ENCODE measurements at regions not wholly inside any gene's neighbourhood (a gene's known extent, or its start where the extent isn't known, plus 50 kb on each side); places are given as distances from the start of the nearest gene placed in this dataset.

- DNase-seq, result no peak
These were observed 138.8 kb downstream of the GABRG1 start for GRCh38 chr4:45985038-45985437.

GRCh38 chr4:45971108-45971507 is 152.7 kb downstream of the GABRG1 start:
- DNase-seq, result no peak

- no peak for DNase-seq
These were observed 166.5 kb downstream of the GABRG1 start for GRCh38 chr4:45957353-45957752.

GRCh38 chr4:45954276-45954675 is 169.6 kb downstream of the GABRG1 start:
- DNase-seq, result no peak

- DNase-seq, result no peak
These were observed 172.7 kb downstream of the GABRG1 start for GRCh38 chr4:45951153-45951552.

GRCh38 chr4:45946699-45947098 is 177.2 kb downstream of the GABRG1 start:
- DNase-seq, result no peak

GRCh38 chr4:45944000-45944399 is 179.9 kb downstream of the GABRG1 start:
- DNase-seq, result no peak

GRCh38 chr4:45939056-45939455 is 184.8 kb downstream of the GABRG1 start:
- DNase-seq, result no peak

- no peak for DNase-seq
These were observed 192.7 kb downstream of the GABRG1 start for GRCh38 chr4:45931154-45931553.

GRCh38 chr4:45927641-45928040 is 196.2 kb downstream of the GABRG1 start:
- DNase-seq, result no peak

GRCh38 chr4:45925809-45926208 is 198.0 kb downstream of the GABRG1 start:
- no peak for DNase-seq

GRCh38 chr4:45920861-45921260 is 203.0 kb downstream of the GABRG1 start:
- DNase-seq, result no peak

GRCh38 chr4:45910511-45910910 is 213.3 kb downstream of the GABRG1 start:
- DNase-seq, result no peak

- no peak for DNase-seq
These were observed 225.8 kb downstream of the GABRG1 start for GRCh38 chr4:45897946-45898585.

- DNase-seq, result no peak
These were observed 240.4 kb downstream of the GABRG1 start for GRCh38 chr4:45883421-45883820.

GRCh38 chr4:45876235-45876890 is 247.5 kb downstream of the GABRG1 start:
- no peak for DNase-seq

- DNase-seq, result no peak
These were observed 254.7 kb downstream of the GABRG1 start for GRCh38 chr4:45869184-45869583.

- DNase-seq, result no peak
These were observed 258.1 kb downstream of the GABRG1 start for GRCh38 chr4:45865781-45866180.

GRCh38 chr4:45855857-45856256 is 268.0 kb downstream of the GABRG1 start:
- DNase-seq, result no peak

- no peak for DNase-seq
These were observed 277.8 kb downstream of the GABRG1 start for GRCh38 chr4:45846016-45846415.

GRCh38 chr4:45841791-45842190 is 282.1 kb downstream of the GABRG1 start:
- no peak for DNase-seq

GRCh38 chr4:45831692-45832091 is 292.2 kb downstream of the GABRG1 start:
- no peak for DNase-seq

GRCh38 chr4:45803994-45804393 is 319.9 kb downstream of the GABRG1 start:
- no peak for DNase-seq

- no peak for DNase-seq
These were observed 328.7 kb downstream of the GABRG1 start for GRCh38 chr4:45795135-45795534.

GRCh38 chr4:45778514-45778913 is 345.3 kb downstream of the GABRG1 start:
- no peak for DNase-seq

Measured in right forelimb (tissue), 1 donor.